GM13976 (cell line): ENCODE measurements at regions not wholly inside any gene's neighbourhood (a gene's known extent, or its start where the extent isn't known, plus 50 kb on each side); places are given as distances from the start of the nearest gene placed in this dataset.

Source experiments
- DNase-seq: peaks from one replicate; pipeline ENCODE4 v3.0.0; 2012; ENCODE audit warnings: low spot score
- CTCF ChIP-seq: IDR thresholded peaks from 2 replicates; pipeline ENCODE4 v1.5.1; 2012; ENCODE audit warnings: borderline replicate concordance, mild to moderate bottlenecking; ENCODE audit not compliant: insufficient read depth; ENCODE audit errors: extremely low read depth, missing control alignments, control extremely low read depth
- in situ Hi-C: fragments of 300-500 bp; cut with MboI; formaldehyde crosslinking; loops from one replicate; pipeline ENCODE4 v1.12.0; 2022; ENCODE audit warnings: low sequenced_read_pairs, mixed read lengths, inconsistent platforms; ENCODE audit not compliant: unreplicated experiment

GRCh38 chr18:78636260-78636659 lies 343.4 kb upstream of the SALL3 start:
- in situ Hi-C loops: no loop called here
- TF ChIP-seq CTCF: no peak
- DNase-seq: no peak

- in situ Hi-C loops: no loop called here
- no peak for TF ChIP-seq CTCF
- no peak for DNase-seq
Measured at GRCh38 chr18:78637442-78638402, 341.9 kb upstream of the SALL3 start.

DNA sequence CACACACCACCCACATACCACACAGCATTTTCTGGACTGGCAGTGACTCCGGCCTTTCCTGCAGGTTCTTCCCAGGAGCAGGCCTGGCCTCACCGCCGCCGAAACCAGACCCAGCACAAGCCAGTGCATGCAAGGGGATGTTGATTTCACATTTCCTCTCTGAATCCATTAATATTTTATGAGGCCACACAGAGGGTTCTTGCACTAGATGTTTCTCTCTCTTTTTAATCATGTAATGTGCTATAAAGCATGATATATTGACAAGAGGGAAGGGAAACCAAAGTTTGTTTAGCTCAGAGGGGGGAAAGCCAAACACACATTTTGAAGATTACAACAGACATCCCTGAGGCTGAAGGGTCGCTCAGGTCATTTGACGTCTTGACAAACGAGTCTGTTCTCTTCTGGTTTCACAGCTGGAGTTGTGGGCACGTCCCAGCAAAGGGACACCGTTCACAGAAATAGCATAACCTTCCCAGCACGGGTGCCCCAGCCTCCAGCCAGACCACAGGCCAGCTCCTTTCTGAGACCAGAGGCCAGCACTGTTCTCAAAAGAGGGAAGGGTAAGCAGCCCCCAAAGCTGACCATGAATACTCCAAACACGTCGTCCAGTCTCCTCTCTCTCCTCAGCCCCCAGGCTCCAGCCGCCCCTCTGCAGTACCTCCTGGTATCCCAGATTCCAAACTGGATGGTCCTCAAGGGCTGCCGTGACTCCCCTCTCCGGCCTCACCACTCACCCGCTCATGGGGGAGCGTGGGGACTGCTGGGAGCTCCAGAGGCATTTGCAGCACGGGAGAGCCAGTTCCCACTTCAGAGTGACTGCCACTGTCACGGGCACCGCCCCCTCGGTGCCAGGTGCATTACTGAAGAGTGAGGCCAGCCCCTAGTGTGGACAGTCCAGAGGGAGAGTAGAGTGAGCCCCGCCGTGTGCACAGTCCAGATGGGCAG lies 340.3 kb upstream of the SALL3 start:
- no peak for TF ChIP-seq CTCF
- DNase-seq: no peak
- in situ Hi-C loops: no loop called here

GRCh38 chr18:78640246-78640995 lies 339.2 kb upstream of the SALL3 start:
- no peak for DNase-seq
- TF ChIP-seq CTCF: no peak
- in situ Hi-C loops: no loop called here

GRCh38 chr18:78641689-78642231 lies 337.9 kb upstream of the SALL3 start:
- no peak for DNase-seq
- in situ Hi-C loops: no loop called here
- TF ChIP-seq CTCF: no peak
